ENCODE measurements at regions not wholly inside any gene's neighbourhood (a gene's known extent, or its start where the extent isn't known, plus 50 kb on each side); places are given as distances from the start of the nearest gene placed in this dataset.
"Not testable (repeated sequence)": the region's sequence is repeated elsewhere in the genome, so short reads cannot be mapped to it uniquely, and the experiment has no call there.

DNA sequence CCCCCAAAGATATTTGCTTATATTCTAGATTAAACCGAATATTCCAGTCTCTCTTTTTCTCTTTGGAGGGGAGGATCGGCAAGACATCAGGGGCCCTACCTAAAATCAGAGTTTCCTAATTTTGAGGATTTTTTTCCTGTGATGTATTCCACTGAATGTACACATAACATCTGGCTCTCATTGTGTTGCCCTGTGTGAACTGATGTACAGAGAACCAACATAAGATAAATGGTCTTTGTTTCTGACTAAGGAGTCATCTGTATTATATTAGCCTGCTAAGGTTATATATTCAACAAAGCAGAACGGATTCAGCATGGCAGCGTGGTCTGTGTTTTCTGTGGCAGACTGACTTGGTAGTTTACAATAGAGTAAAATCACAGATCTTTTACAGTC lies 114.8 kb upstream of the NCAM2 start:
- Histone ChIP-seq H3K79me2 (ENCODE audit: insufficient read depth, low read depth, low read length) (no peaks in the 10 kb centered on the region), H3K9me3 (ENCODE audit: low read length) (peaks cover 39% of the 10 kb centered on the region; the same call in 1 of the 2 replicates), H3K4me2 (ENCODE audit: low read length) (no peak overlapping the region), H3K9me2 (ENCODE audit: insufficient read depth, low read length) (no peaks in the 10 kb centered on the region), H3K36me3 (ENCODE audit: insufficient read depth, low read length) (no peaks in the 10 kb centered on the region), H3K27ac (ENCODE audit: low read depth, low read length, poor library complexity, severe bottlenecking) (no peak overlapping the region), H3K4me1 (ENCODE audit: insufficient read depth, low read length, poor library complexity, severe bottlenecking) (no peaks in the 10 kb centered on the region), H2AFZ (ENCODE audit: low read length) (no peak overlapping the region), H3K4me3 (ENCODE audit: low read depth, low read length, poor library complexity, severe bottlenecking) (no peak overlapping the region), H4K20me1 (ENCODE audit: insufficient read depth, low read length) (no peaks in the 10 kb centered on the region)
- no peak for DNase-seq (ENCODE audit: low spot score)
- CTCF ChIA-PET (ENCODE audit: unreplicated experiment) = no interaction called here
- POLR2A ChIA-PET = no interaction called here
- BruUV-seq (replicated peaks) = no TSS peak
- intact Hi-C loops (cut with micrococcal nuclease; ENCODE audit: unreplicated experiment) = no loop called here
- no peak for TF ChIP-seq EZH2phosphoT487 (IDR thresholded peaks at IDR 0.05; ENCODE audit: borderline replicate concordance, low read depth, low read length)
- TF ChIP-seq, protein P1, sequence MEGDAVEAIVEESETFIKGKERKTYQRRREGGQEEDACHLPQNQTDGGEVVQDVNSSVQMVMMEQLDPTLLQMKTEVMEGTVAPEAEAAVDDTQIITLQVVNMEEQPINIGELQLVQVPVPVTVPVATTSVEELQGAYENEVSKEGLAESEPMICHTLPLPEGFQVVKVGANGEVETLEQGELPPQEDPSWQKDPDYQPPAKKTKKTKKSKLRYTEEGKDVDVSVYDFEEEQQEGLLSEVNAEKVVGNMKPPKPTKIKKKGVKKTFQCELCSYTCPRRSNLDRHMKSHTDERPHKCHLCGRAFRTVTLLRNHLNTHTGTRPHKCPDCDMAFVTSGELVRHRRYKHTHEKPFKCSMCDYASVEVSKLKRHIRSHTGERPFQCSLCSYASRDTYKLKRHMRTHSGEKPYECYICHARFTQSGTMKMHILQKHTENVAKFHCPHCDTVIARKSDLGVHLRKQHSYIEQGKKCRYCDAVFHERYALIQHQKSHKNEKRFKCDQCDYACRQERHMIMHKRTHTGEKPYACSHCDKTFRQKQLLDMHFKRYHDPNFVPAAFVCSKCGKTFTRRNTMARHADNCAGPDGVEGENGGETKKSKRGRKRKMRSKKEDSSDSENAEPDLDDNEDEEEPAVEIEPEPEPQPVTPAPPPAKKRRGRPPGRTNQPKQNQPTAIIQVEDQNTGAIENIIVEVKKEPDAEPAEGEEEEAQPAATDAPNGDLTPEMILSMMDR (conservative IDR thresholded peaks at IDR 0.05; ENCODE audit: low read length) = no peak

DNA sequence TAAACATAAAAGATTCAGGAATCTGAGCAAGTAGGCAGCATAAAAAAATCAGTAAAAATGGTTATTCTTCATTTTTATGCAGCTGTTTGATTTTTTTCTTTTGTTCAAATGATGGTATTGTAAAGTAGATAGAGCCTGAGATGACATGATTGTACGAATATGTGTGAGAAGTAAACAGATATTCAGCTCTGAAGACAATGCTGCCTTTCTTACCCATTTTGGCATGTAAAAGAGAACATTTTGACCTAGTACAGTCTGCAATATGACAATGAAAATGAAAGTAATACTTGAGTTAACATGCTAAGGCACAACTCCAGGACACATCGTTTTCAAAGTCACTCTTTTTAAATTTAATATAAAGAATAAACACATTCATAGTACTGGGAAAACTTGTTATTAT lies 95.7 kb upstream of the NCAM2 start:
- no peaks in the 10 kb centered on the region for H3K4me1 ChIP-seq (ENCODE audit: insufficient read depth, low read length, poor library complexity, severe bottlenecking)
- no TSS peak for BruUV-seq (replicated peaks)
- intact Hi-C loops (cut with micrococcal nuclease; ENCODE audit: unreplicated experiment) = no loop called here
- no peaks in the 10 kb centered on the region for H4K20me1 ChIP-seq (ENCODE audit: insufficient read depth, low read length)
- no peaks in the 10 kb centered on the region for H3K79me2 ChIP-seq (ENCODE audit: insufficient read depth, low read depth, low read length)
- TF ChIP-seq, protein P1 (conservative IDR thresholded peaks at IDR 0.05; ENCODE audit: low read length) = no peak
- no peak for TF ChIP-seq EZH2phosphoT487 (IDR thresholded peaks at IDR 0.05; ENCODE audit: borderline replicate concordance, low read depth, low read length)
- DNase-seq (ENCODE audit: low spot score) = no peak
- ChIA-PET POLR2A (interaction anchor here (1.3 kb wide), 1 partner anchor 9 kb away, joined by 3 read pairs; no protein-coding TSS in a partner anchor), CTCF (ENCODE audit: unreplicated experiment) (no interaction called here)
- no peak overlapping the region for H3K4me2 ChIP-seq (ENCODE audit: low read length)
- no peaks in the 10 kb centered on the region for H3K9me2 ChIP-seq (ENCODE audit: insufficient read depth, low read length)
- no peak overlapping the region for H3K27ac ChIP-seq (ENCODE audit: low read depth, low read length, poor library complexity, severe bottlenecking)
- H3K9me3 ChIP-seq (ENCODE audit: low read length) = peaks cover 19% of the 10 kb centered on the region; the same call in 1 of the 2 replicates
- H2AFZ ChIP-seq (ENCODE audit: low read length) = no peak overlapping the region
- H3K36me3 ChIP-seq (ENCODE audit: insufficient read depth, low read length) = no peaks in the 10 kb centered on the region
- no peak overlapping the region for H3K4me3 ChIP-seq (ENCODE audit: low read depth, low read length, poor library complexity, severe bottlenecking)

DNA sequence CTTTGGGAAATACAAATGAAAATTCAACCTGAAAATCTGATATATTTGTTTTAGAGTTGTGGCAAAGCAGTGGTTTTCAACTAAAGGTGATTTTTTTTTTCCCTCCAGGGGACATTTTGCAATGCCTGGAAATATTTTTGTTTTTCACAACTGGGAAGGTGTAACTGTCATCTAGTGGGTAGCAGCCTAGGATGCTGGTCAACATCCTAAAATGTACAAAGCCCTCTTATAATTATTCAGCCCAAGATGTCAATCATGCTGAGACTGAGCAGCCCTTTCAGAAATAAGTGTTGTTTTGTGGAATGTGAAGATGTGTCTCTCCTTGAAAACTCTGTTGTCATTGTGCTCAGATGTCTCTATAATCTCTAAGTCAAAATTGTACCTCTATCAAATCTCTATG lies 95.2 kb upstream of the NCAM2 start:
- no peaks in the 10 kb centered on the region for H3K9me2 ChIP-seq (ENCODE audit: insufficient read depth, low read length)
- no peaks in the 10 kb centered on the region for H3K4me1 ChIP-seq (ENCODE audit: insufficient read depth, low read length, poor library complexity, severe bottlenecking)
- no peak overlapping the region for H3K4me3 ChIP-seq (ENCODE audit: low read depth, low read length, poor library complexity, severe bottlenecking)
- DNase-seq (ENCODE audit: low spot score) = no peak
- POLR2A ChIA-PET = interaction anchor here (1.3 kb wide), 1 partner anchor 8 kb away, joined by 3 read pairs; no protein-coding TSS in a partner anchor
- no peak overlapping the region for H2AFZ ChIP-seq (ENCODE audit: low read length)
- TF ChIP-seq EZH2phosphoT487 (IDR thresholded peaks at IDR 0.05; ENCODE audit: borderline replicate concordance, low read depth, low read length) = no peak
- TF ChIP-seq, protein P1 (conservative IDR thresholded peaks at IDR 0.05; ENCODE audit: low read length) = no peak
- no peaks in the 10 kb centered on the region for H4K20me1 ChIP-seq (ENCODE audit: insufficient read depth, low read length)
- no peaks in the 10 kb centered on the region for H3K36me3 ChIP-seq (ENCODE audit: insufficient read depth, low read length)
- no peak overlapping the region for H3K4me2 ChIP-seq (ENCODE audit: low read length)
- CTCF ChIA-PET (ENCODE audit: unreplicated experiment) = no interaction called here
- intact Hi-C loops (cut with micrococcal nuclease; ENCODE audit: unreplicated experiment) = no loop called here
- no peak overlapping the region for H3K27ac ChIP-seq (ENCODE audit: low read depth, low read length, poor library complexity, severe bottlenecking)
- no TSS peak for BruUV-seq (replicated peaks)
- peaks cover 19% of the 10 kb centered on the region; the same call in 1 of the 2 replicates for H3K9me3 ChIP-seq (ENCODE audit: low read length)
- H3K79me2 ChIP-seq (ENCODE audit: insufficient read depth, low read depth, low read length) = no peaks in the 10 kb centered on the region

DNA sequence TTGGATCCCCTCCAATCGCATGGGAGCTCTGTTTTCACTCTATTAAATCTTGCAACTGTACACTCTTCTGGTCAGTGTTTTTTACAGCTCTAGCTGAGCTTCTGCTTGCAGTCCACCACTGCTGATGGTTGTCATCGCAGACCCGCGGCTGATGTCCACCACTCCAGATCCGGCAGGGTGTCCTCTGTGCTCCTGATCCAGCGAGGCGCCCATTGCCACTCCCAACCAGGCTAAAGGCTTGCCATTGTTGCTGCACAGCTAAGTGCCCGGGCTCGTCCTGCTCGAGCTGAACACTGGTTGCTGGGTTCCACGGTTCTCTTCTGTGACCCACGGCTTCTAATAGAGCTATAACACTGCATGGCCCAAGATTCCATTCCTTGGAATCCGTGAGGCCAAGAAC lies 70.7 kb upstream of the NCAM2 start:
- CTCF ChIA-PET (ENCODE audit: unreplicated experiment); H3K4me3 ChIP-seq (ENCODE audit: low read depth, low read length, poor library complexity, severe bottlenecking); H3K36me3 ChIP-seq (ENCODE audit: insufficient read depth, low read length); POLR2A ChIA-PET; H3K27ac ChIP-seq (ENCODE audit: low read depth, low read length, poor library complexity, severe bottlenecking); H3K4me1 ChIP-seq (ENCODE audit: insufficient read depth, low read length, poor library complexity, severe bottlenecking); BruUV-seq (replicated peaks); DNase-seq (ENCODE audit: low spot score); H2AFZ ChIP-seq (ENCODE audit: low read length); intact Hi-C loops (cut with micrococcal nuclease; ENCODE audit: unreplicated experiment); H3K79me2 ChIP-seq (ENCODE audit: insufficient read depth, low read depth, low read length); H3K4me2 ChIP-seq (ENCODE audit: low read length); H3K9me2 ChIP-seq (ENCODE audit: insufficient read depth, low read length); H4K20me1 ChIP-seq (ENCODE audit: insufficient read depth, low read length): not testable (repeated sequence)
- peaks cover 21% of the 10 kb centered on the region; the same call in 1 of the 2 replicates for H3K9me3 ChIP-seq (ENCODE audit: low read length)

All from OCI-LY7 (cell line).